ENCODE measurements at regions not wholly inside any gene's neighbourhood (a gene's known extent, or its start where the extent isn't known, plus 50 kb on each side); places are given as distances from the start of the nearest gene placed in this dataset.

DNA sequence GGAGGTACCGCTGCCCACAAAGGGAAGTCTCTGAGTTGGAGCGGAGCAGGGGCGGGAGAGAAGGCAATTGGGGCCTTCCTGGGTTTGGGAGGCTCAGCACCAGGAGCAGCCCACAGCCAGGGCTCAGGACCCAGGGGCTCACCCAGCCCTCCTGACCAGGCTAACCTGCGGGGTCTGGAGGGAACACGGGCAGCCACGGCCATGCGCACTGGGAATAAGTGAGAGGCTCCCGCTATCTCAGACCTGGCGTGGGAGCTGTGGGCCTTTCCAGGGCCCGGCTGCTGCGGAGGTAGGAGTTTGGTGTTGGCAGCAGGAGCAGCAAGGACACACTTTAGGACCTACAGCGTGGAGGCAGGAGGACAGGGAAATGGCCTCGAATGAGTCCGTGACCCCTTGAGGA is 69.0 kb downstream of the RRM2 start:
- H3K27me3 ChIP-seq: no peaks in the 10 kb centered on the region
- H3K4me3 ChIP-seq: no peak overlapping the region
- 89% methylated on average over 13 of the region's 14 CpGs for WGBS
- no peak overlapping the region for H3K27ac ChIP-seq
- H3K4me1 ChIP-seq: no peaks in the 10 kb centered on the region
- no peaks in the 10 kb centered on the region for H3K9me3 ChIP-seq
- TF ChIP-seq, protein P1, sequence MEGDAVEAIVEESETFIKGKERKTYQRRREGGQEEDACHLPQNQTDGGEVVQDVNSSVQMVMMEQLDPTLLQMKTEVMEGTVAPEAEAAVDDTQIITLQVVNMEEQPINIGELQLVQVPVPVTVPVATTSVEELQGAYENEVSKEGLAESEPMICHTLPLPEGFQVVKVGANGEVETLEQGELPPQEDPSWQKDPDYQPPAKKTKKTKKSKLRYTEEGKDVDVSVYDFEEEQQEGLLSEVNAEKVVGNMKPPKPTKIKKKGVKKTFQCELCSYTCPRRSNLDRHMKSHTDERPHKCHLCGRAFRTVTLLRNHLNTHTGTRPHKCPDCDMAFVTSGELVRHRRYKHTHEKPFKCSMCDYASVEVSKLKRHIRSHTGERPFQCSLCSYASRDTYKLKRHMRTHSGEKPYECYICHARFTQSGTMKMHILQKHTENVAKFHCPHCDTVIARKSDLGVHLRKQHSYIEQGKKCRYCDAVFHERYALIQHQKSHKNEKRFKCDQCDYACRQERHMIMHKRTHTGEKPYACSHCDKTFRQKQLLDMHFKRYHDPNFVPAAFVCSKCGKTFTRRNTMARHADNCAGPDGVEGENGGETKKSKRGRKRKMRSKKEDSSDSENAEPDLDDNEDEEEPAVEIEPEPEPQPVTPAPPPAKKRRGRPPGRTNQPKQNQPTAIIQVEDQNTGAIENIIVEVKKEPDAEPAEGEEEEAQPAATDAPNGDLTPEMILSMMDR (IDR thresholded peaks at IDR 0.05): no peak
- no peak for TF ChIP-seq POLR2A (IDR thresholded peaks at IDR 0.05)
- TF ChIP-seq EP300 (IDR thresholded peaks at IDR 0.05): no peak
- TF ChIP-seq POLR2AphosphoS5 (IDR thresholded peaks at IDR 0.05): no peak
- DNase-seq (ENCODE audit: low spot score in 2 of 2): no peak
- no peaks in the 10 kb centered on the region for H3K36me3 ChIP-seq

DNA sequence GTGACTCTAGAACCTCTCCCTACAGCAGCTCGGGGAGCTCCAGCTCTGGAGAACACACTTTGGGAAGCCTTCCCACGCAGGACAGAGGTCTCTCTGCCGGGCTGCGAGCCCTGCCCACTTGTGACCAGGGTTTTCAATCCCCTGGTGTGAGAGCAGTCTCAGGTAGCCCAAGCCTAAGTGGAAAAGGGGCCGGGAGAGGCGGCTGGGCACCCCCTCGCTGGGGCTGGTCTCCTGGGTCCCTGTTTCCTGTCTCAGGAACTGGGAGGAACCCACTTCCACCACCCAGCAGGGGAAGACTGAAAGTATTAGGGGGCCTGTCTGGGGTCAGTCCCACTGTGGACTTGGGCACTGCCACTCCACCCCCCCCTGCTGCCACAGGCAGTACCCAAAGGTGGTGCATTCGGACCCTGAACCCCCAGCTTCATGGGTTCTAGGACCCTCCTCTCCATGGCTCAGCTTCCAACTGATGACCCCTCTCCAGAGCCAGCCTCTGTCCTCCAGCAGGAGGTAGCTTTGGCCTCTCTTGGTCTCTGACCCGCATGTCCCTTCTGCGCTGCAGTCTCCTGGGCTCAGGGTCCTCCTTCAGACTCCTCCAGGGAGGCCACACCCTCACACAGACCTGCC is 70.0 kb downstream of the RRM2 start:
- Histone ChIP-seq H3K36me3 (no peaks in the 10 kb centered on the region), H3K9me3 (no peaks in the 10 kb centered on the region), H3K4me1 (no peaks in the 10 kb centered on the region), H3K27ac (no peak overlapping the region), H3K4me3 (no peak overlapping the region), H3K27me3 (no peaks in the 10 kb centered on the region)
- 89% methylated on average over 6 of the region's 10 CpGs for WGBS
- no peak for DNase-seq (ENCODE audit: low spot score in 2 of 2)
- TF ChIP-seq, protein P1 (IDR thresholded peaks at IDR 0.05): no peak
- TF ChIP-seq EP300 (IDR thresholded peaks at IDR 0.05) (no peak), POLR2AphosphoS5 (IDR thresholded peaks at IDR 0.05) (no peak), POLR2A (IDR thresholded peaks at IDR 0.05) (no peak)

DNA sequence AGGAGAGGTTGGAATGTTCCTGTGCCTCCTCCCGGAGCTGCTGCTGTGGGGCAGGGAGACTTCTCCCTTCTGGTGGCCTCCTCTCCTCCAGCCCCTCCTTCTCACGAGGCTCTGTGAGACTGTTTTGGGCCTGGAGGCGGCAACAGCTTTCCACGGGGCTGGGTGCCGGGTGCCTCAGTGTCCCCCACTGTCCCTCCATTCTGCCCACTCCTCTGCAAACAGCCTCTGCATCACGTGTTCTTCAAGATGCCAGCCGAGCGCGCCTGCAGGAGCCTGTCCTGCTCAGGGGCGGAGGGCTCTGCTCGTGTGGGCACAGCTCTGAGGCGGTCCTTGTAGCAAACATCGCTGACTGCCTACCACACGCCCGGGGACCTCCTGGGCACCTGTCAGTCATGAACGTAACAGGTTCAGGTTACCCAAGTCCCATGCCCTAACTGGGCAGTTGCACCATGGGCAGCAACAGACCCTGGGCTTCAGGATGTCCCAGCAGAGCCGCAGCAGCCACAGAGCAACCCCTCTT is 70.8 kb downstream of the RRM2 start:
- Histone ChIP-seq H3K36me3 (no peaks in the 10 kb centered on the region), H3K27me3 (no peaks in the 10 kb centered on the region), H3K27ac (no peak overlapping the region), H3K9me3 (no peaks in the 10 kb centered on the region), H3K4me1 (no peaks in the 10 kb centered on the region), H3K4me3 (no peak overlapping the region)
- DNase-seq (ENCODE audit: low spot score in 2 of 2): no peak
- WGBS: 78% methylated on average over 13 of the region's 17 CpGs
- TF ChIP-seq POLR2AphosphoS5 (IDR thresholded peaks at IDR 0.05): no peak
- TF ChIP-seq, protein P1 (IDR thresholded peaks at IDR 0.05): no peak
- TF ChIP-seq EP300 (IDR thresholded peaks at IDR 0.05): no peak
- no peak for TF ChIP-seq POLR2A (IDR thresholded peaks at IDR 0.05)

DNA sequence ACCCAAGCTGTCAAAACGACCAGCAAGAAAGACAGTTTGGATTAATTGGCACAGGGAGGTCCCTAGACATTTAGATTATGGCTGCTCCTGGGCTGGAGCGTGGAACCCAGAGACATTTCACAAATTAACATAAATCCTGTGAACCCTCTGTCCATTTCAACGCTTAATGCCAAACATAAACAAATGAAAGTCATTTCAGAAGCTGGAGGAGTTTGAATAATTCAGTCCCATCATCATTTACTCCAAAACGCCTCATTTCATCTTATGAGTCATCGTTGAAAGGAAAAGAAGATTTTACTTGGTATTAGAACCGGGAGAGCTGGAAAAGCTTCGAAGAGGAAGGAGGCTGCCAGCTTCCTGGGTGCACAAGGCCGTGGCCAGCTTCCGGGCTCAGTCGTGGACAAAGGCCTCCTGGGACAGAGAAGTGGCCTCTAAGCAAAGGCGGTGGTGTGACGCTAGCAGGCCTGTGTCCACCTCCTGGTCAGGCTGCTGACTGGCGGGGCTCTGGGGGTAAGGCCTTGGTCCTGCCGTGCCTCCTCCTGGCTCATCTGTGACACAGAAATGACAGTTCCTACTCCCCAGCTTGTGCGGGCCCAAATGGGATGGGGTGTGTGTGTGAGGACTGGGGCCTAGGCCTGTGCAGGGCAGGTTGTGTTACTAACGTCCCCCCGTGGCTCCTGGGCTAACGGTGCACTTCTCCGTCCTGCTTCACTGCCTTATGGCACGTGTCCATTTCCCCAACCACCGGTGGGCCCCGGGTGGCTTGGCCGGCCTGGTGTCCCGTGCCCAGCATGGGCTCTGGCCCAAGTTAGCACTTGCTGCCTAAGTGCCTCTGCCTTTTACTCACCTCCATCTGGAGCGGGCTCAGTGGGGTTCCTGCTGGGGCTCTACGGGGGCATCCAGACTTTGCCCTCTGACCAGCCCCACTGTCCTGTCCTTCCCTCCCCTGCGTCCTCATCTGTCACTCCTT is 71.6 kb downstream of the RRM2 start:
- no peak for DNase-seq (ENCODE audit: low spot score in 2 of 2)
- no peaks in the 10 kb centered on the region for H3K36me3 ChIP-seq
- H3K4me1 ChIP-seq: no peaks in the 10 kb centered on the region
- no peaks in the 10 kb centered on the region for H3K9me3 ChIP-seq
- no peak overlapping the region for H3K27ac ChIP-seq
- H3K27me3 ChIP-seq: no peaks in the 10 kb centered on the region
- TF ChIP-seq, protein P1 (IDR thresholded peaks at IDR 0.05): no peak
- TF ChIP-seq POLR2A (IDR thresholded peaks at IDR 0.05): no peak
- no peak for TF ChIP-seq POLR2AphosphoS5 (IDR thresholded peaks at IDR 0.05)
- TF ChIP-seq EP300 (IDR thresholded peaks at IDR 0.05): no peak
- no peak overlapping the region for H3K4me3 ChIP-seq
- WGBS: 80% methylated on average over 27 of the region's 27 CpGs
